Testis (tissue), 2 donors: ENCODE measurements at regions not wholly inside any gene's neighbourhood (a gene's known extent, or its start where the extent isn't known, plus 50 kb on each side); places are given as distances from the start of the nearest gene placed in this dataset.

Experiments
- CTCF ChIP-seq, 3 experiments: fragments of 450-650 bp in 2 of 3; fragments of 200-600 bp in 1 of 3; sonication (generic) in 1 of 3; IDR thresholded peaks; one replicate each; pipeline ENCODE4 v1.5.1; 2016 to 2019; ENCODE audit warnings: antibody characterized with exemption in 3 of 3, mild to moderate bottlenecking in 2 of 3, moderate library complexity in 1 of 3
- POLR2A ChIP-seq: fragments of 450-650 bp; IDR thresholded peaks from one replicate; pipeline ENCODE4 v1.6.1; 2017; ENCODE audit warnings: antibody characterized with exemption, mild to moderate bottlenecking, moderate library complexity

- TF ChIP-seq POLR2A = no peak
- TF ChIP-seq CTCF (IDR thresholded peaks at IDR 0.05) = no peak
Observed at GRCh38 chr1:244287726-244288125, 164.0 kb downstream of the ADSS2 start.
